ENCODE measurements at regions not wholly inside any gene's neighbourhood (a gene's known extent, or its start where the extent isn't known, plus 50 kb on each side); places are given as distances from the start of the nearest gene placed in this dataset.
"Not testable (repeated sequence)": the region's sequence is repeated elsewhere in the genome, so short reads cannot be mapped to it uniquely, and the experiment has no call there.

- WGBS, 2 donors, result 65 to 77% methylated on average over 5 of the region's 5 CpGs
- H3K4me1 ChIP-seq (ENCODE audit: control insufficient read depth in 2 of 2, insufficient read depth in 2 of 2, low read length in 1 of 2), result no peaks in the 10 kb centered on the region
- H3K36me3 ChIP-seq (ENCODE audit: control insufficient read depth in 2 of 2, insufficient read depth in 2 of 2, low read length in 1 of 2), result no peaks in the 10 kb centered on the region
- H3K4me3 ChIP-seq (ENCODE audit: low read depth in 1 of 2, low read length in 2 of 2), result no peak overlapping the region
- H3K27ac ChIP-seq (ENCODE audit: low read depth in 2 of 2, low read length in 1 of 2), result no peak overlapping the region
- H3K9me3 ChIP-seq (ENCODE audit: control insufficient read depth in 2 of 2, insufficient read depth in 1 of 2, low read depth in 1 of 2, low read length in 1 of 2), result no peaks in the 10 kb centered on the region
- H3K27me3 ChIP-seq (ENCODE audit: control insufficient read depth in 1 of 2, insufficient read depth in 2 of 2, low read length in 2 of 2), result peaks cover 0 to 2% of the 10 kb centered on the region in 2 donors
Observed at GRCh38 chr1:228668553-228669241, 66.6 kb upstream of the RHOU start.

GRCh38 chr1:228669242-228669585 is 66.1 kb upstream of the RHOU start:
- H3K27ac ChIP-seq (ENCODE audit: low read depth in 2 of 2, low read length in 1 of 2), result no peak overlapping the region

GRCh38 chr1:228681076-228681565 is 54.2 kb upstream of the RHOU start:
- H3K27ac ChIP-seq (ENCODE audit: low read depth in 2 of 2, low read length in 1 of 2); H3K27me3 ChIP-seq (ENCODE audit: control insufficient read depth in 1 of 2, insufficient read depth in 2 of 2, low read length in 2 of 2); H3K4me3 ChIP-seq (ENCODE audit: low read depth in 1 of 2, low read length in 2 of 2); H3K36me3 ChIP-seq (ENCODE audit: control insufficient read depth in 2 of 2, insufficient read depth in 2 of 2, low read length in 1 of 2); H3K9me3 ChIP-seq (ENCODE audit: control insufficient read depth in 2 of 2, insufficient read depth in 1 of 2, low read depth in 1 of 2, low read length in 1 of 2); H3K4me1 ChIP-seq (ENCODE audit: control insufficient read depth in 2 of 2, insufficient read depth in 2 of 2, low read length in 1 of 2): not testable (repeated sequence)
- WGBS, 2 donors, result 63 to 70% methylated on average over 9 of the region's 9 CpGs

More at GRCh38 chr1:228669242-228669585, 66.1 kb upstream of the RHOU start:
- Histone ChIP-seq H3K4me3 (ENCODE audit: low read depth in 1 of 2, low read length in 2 of 2) (no peak overlapping the region), H3K9me3 (ENCODE audit: control insufficient read depth in 2 of 2, insufficient read depth in 1 of 2, low read depth in 1 of 2, low read length in 1 of 2) (no peaks in the 10 kb centered on the region), H3K4me1 (ENCODE audit: control insufficient read depth in 2 of 2, insufficient read depth in 2 of 2, low read length in 1 of 2) (no peaks in the 10 kb centered on the region), H3K27me3 (ENCODE audit: control insufficient read depth in 1 of 2, insufficient read depth in 2 of 2, low read length in 2 of 2) (peaks cover 0 to 2% of the 10 kb centered on the region in 2 donors), H3K36me3 (ENCODE audit: control insufficient read depth in 2 of 2, insufficient read depth in 2 of 2, low read length in 1 of 2) (no peaks in the 10 kb centered on the region)
- 56 to 73% methylated on average over 1 of the region's 1 CpG for WGBS, 2 donors

GRCh38 chr1:228683428-228683827 is 51.9 kb upstream of the RHOU start:
- 88 to 91% methylated on average over 3 of the region's 3 CpGs for WGBS, 2 donors
- no peaks in the 10 kb centered on the region for H3K4me1 ChIP-seq (ENCODE audit: control insufficient read depth in 2 of 2, insufficient read depth in 2 of 2, low read length in 1 of 2)
- H3K9me3 ChIP-seq (ENCODE audit: control insufficient read depth in 2 of 2, insufficient read depth in 1 of 2, low read depth in 1 of 2, low read length in 1 of 2), result peaks cover 0 to 3% of the 10 kb centered on the region in 2 donors
- H3K36me3 ChIP-seq (ENCODE audit: control insufficient read depth in 2 of 2, insufficient read depth in 2 of 2, low read length in 1 of 2), result no peaks in the 10 kb centered on the region
- no peak overlapping the region for H3K4me3 ChIP-seq (ENCODE audit: low read depth in 1 of 2, low read length in 2 of 2)
- H3K27ac ChIP-seq (ENCODE audit: low read depth in 2 of 2, low read length in 1 of 2), result no peak overlapping the region
- no peaks in the 10 kb centered on the region for H3K27me3 ChIP-seq (ENCODE audit: control insufficient read depth in 1 of 2, insufficient read depth in 2 of 2, low read length in 2 of 2)

GRCh38 chr1:228684607-228685006 is 50.7 kb upstream of the RHOU start:
- no peak overlapping the region for H3K4me3 ChIP-seq (ENCODE audit: low read depth in 1 of 2, low read length in 2 of 2)
- peaks cover 0 to 3% of the 10 kb centered on the region in 2 donors for H3K9me3 ChIP-seq (ENCODE audit: control insufficient read depth in 2 of 2, insufficient read depth in 1 of 2, low read depth in 1 of 2, low read length in 1 of 2)
- 76% methylated on average over 7 of the region's 7 CpGs for WGBS, 2 donors
- no peaks in the 10 kb centered on the region for H3K36me3 ChIP-seq (ENCODE audit: control insufficient read depth in 2 of 2, insufficient read depth in 2 of 2, low read length in 1 of 2)
- no peak overlapping the region for H3K27ac ChIP-seq (ENCODE audit: low read depth in 2 of 2, low read length in 1 of 2)
- no peaks in the 10 kb centered on the region for H3K27me3 ChIP-seq (ENCODE audit: control insufficient read depth in 1 of 2, insufficient read depth in 2 of 2, low read length in 2 of 2)
- H3K4me1 ChIP-seq (ENCODE audit: control insufficient read depth in 2 of 2, insufficient read depth in 2 of 2, low read length in 1 of 2), result no peaks in the 10 kb centered on the region

GRCh38 chr1:228685081-228685660 is 50.1 kb upstream of the RHOU start:
- Histone ChIP-seq H3K4me1 (ENCODE audit: control insufficient read depth in 2 of 2, insufficient read depth in 2 of 2, low read length in 1 of 2) (no peaks in the 10 kb centered on the region), H3K27ac (ENCODE audit: low read depth in 2 of 2, low read length in 1 of 2) (no peak overlapping the region), H3K36me3 (ENCODE audit: control insufficient read depth in 2 of 2, insufficient read depth in 2 of 2, low read length in 1 of 2) (no peaks in the 10 kb centered on the region), H3K27me3 (ENCODE audit: control insufficient read depth in 1 of 2, insufficient read depth in 2 of 2, low read length in 2 of 2) (no peaks in the 10 kb centered on the region), H3K9me3 (ENCODE audit: control insufficient read depth in 2 of 2, insufficient read depth in 1 of 2, low read depth in 1 of 2, low read length in 1 of 2) (peaks cover 0 to 3% of the 10 kb centered on the region in 2 donors), H3K4me3 (ENCODE audit: low read depth in 1 of 2, low read length in 2 of 2) (no peak overlapping the region)
- 90 to 93% methylated on average over 1 of the region's 1 CpG for WGBS, 2 donors

Measured in esophagus (tissue), 2 donors.